ENCODE measurements at regions not wholly inside any gene's neighbourhood (a gene's known extent, or its start where the extent isn't known, plus 50 kb on each side); places are given as distances from the start of the nearest gene placed in this dataset.
A peak's percentile ranks its signal among the peaks of the same experiment; 100 is the strongest.

- TF ChIP-seq CTCF (IDR thresholded peaks at IDR 0.05; ENCODE audit: low read depth, low read length): peak; percentile 64
- peak; percentile 66 to 69 for DNase-seq (ENCODE audit: low read depth in 2 of 2)
- no peak overlapping the region for H3K4me3 ChIP-seq (replicated peaks in 1 of 2; ENCODE audit: low read depth in 2 of 2, low read length in 2 of 2)
These were observed 56.7 kb upstream of the RAB38 start for GRCh38 chr11:88231894-88232482.

- no peak for TF ChIP-seq CTCF (IDR thresholded peaks at IDR 0.05; ENCODE audit: low read depth, low read length)
- H3K4me3 ChIP-seq (replicated peaks in 1 of 2; ENCODE audit: low read depth in 2 of 2, low read length in 2 of 2): no peak overlapping the region
- no peak for DNase-seq (ENCODE audit: low read depth in 2 of 2)
These were observed 54.1 kb upstream of the RAB38 start for GRCh38 chr11:88229303-88229702.
